ENCODE measurements at regions not wholly inside any gene's neighbourhood (a gene's known extent, or its start where the extent isn't known, plus 50 kb on each side); places are given as distances from the start of the nearest gene placed in this dataset.

GRCh38 chr3:30372837-30373236, 233.6 kb upstream of the TGFBR2 start:
- ChIA-PET CTCF (no interaction called here), POLR2A (no interaction called here)
- Histone ChIP-seq H3K9me3 (ENCODE audit: control insufficient read depth, insufficient read depth, low read length) (no peaks in the 10 kb centered on the region), H3K4me3 (ENCODE audit: low read depth, low read length) (no peak overlapping the region), H3K27ac (ENCODE audit: low read depth, low read length) (no peak overlapping the region), H3K27me3 (ENCODE audit: control insufficient read depth, insufficient read depth, low read length) (no peaks in the 10 kb centered on the region)
- TF ChIP-seq CTCF (IDR thresholded peaks at IDR 0.05; ENCODE audit: low read depth, low read length) = no peak
- DNase-seq (ENCODE audit: low read depth, low spot score) = no peak

GRCh38 chr3:30384546-30385072, 221.8 kb upstream of the TGFBR2 start:
- POLR2A ChIA-PET = no interaction called here
- no peaks in the 10 kb centered on the region for H3K27me3 ChIP-seq (ENCODE audit: control insufficient read depth, insufficient read depth, low read length)
- DNase-seq (ENCODE audit: low read depth, low spot score) = no peak
- H3K9me3 ChIP-seq (ENCODE audit: control insufficient read depth, insufficient read depth, low read length) = no peaks in the 10 kb centered on the region
- H3K27ac ChIP-seq (ENCODE audit: low read depth, low read length) = no peak overlapping the region
- CTCF ChIA-PET = no interaction called here
- TF ChIP-seq CTCF (IDR thresholded peaks at IDR 0.05; ENCODE audit: low read depth, low read length) = no peak
- no peak overlapping the region for H3K4me3 ChIP-seq (ENCODE audit: low read depth, low read length)

DNA sequence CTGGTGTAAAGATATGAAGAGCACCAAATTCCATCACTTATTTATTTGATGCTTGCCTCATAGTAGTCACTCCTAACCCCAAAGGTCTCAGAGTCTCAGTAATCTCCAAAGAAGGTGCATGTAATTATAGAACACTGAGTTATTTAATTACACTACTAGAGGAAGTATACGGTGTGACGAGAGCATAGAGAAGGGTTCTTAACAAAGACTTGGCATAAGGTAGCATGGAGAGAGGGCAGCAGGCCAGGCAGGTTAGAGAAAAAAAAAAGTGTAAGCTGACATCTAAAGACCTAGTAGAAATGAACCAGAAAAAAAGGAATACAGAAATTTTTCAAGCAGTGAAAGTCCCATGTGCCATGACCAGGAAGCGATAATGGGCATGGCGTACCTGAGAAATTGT, 213.3 kb upstream of the TGFBR2 start:
- no peaks in the 10 kb centered on the region for H3K9me3 ChIP-seq (ENCODE audit: control insufficient read depth, insufficient read depth, low read length)
- no peaks in the 10 kb centered on the region for H3K27me3 ChIP-seq (ENCODE audit: control insufficient read depth, insufficient read depth, low read length)
- POLR2A ChIA-PET = no interaction called here
- CTCF ChIA-PET = no interaction called here
- no peak overlapping the region for H3K4me3 ChIP-seq (ENCODE audit: low read depth, low read length)
- DNase-seq (ENCODE audit: low read depth, low spot score) = no peak
- no peak for TF ChIP-seq CTCF (IDR thresholded peaks at IDR 0.05; ENCODE audit: low read depth, low read length)
- no peak overlapping the region for H3K27ac ChIP-seq (ENCODE audit: low read depth, low read length)

DNA sequence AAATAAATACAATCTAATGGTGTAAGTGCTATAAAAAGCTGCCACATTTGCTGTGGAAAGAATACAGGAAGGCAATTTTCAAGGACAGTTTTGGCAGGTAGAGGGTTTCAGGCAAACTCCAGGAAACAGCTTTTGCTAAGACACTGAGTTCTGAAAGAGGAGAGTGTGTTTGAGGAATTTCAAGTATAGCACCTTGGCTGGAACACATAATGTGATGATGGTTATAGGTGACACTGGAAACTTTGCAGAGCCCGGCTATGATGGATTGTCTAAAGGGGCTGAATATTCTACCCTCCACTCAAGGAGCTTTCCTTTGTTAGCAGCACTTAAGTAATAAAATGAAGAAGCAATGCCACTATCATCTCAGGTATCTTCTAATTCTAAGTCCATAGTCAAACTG, 209.4 kb upstream of the TGFBR2 start:
- Histone ChIP-seq H3K9me3 (ENCODE audit: control insufficient read depth, insufficient read depth, low read length) (no peaks in the 10 kb centered on the region), H3K4me3 (ENCODE audit: low read depth, low read length) (no peak overlapping the region), H3K27me3 (ENCODE audit: control insufficient read depth, insufficient read depth, low read length) (no peaks in the 10 kb centered on the region), H3K27ac (ENCODE audit: low read depth, low read length) (no peak overlapping the region)
- TF ChIP-seq CTCF (IDR thresholded peaks at IDR 0.05; ENCODE audit: low read depth, low read length) = no peak
- no peak for DNase-seq (ENCODE audit: low read depth, low spot score)
- ChIA-PET CTCF (no interaction called here), POLR2A (no interaction called here)

- ChIA-PET POLR2A (no interaction called here), CTCF (no interaction called here)
- TF ChIP-seq CTCF (IDR thresholded peaks at IDR 0.05; ENCODE audit: low read depth, low read length) = no peak
- DNase-seq (ENCODE audit: low read depth, low spot score) = no peak
- H3K4me3 ChIP-seq (ENCODE audit: low read depth, low read length) = no peak overlapping the region
- H3K9me3 ChIP-seq (ENCODE audit: control insufficient read depth, insufficient read depth, low read length) = no peaks in the 10 kb centered on the region
- no peaks in the 10 kb centered on the region for H3K27me3 ChIP-seq (ENCODE audit: control insufficient read depth, insufficient read depth, low read length)
- no peak overlapping the region for H3K27ac ChIP-seq (ENCODE audit: low read depth, low read length)
Observed at GRCh38 chr3:30399394-30400181, 206.8 kb upstream of the TGFBR2 start.

Data from AG04450 (cell line).